ENCODE measurements at regions not wholly inside any gene's neighbourhood (a gene's known extent, or its start where the extent isn't known, plus 50 kb on each side); places are given as distances from the start of the nearest gene placed in this dataset.

DNA sequence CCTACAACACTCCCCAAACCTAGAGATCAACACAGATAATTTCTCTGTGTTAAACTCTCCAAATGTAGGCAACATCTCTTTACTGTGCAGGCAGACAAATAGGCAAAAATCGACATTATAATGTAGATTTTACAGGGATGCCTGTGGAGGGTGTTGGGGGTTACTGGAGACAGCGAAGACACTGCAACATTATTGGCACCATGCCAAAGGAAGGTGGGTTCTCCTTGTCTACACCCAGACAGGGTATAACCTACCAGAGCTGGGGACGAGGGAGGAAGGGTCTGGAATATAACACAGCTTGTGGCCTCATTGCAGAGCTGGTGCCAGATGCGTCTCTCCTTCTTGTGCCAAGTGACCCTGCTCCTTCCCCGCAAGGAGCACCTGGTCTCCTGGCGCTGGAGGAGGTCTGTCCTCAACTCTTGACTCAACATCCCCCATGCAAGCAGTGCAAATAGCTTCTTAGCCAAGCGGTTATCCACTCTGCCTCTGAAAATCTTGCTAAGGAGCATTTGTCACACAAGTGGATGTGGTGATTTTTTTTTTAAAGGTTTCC lies 404.0 kb downstream of the PRDM2 start:
- Histone ChIP-seq H3K4me2 (ENCODE audit: control insufficient read depth, extremely low read depth, insufficient read depth, low read depth, low read length) (no peak overlapping the region), H3K9ac (ENCODE audit: control insufficient read depth, extremely low read depth, insufficient read depth, low read length) (no peak overlapping the region), H3K9me3 (ENCODE audit: control insufficient read depth, low read depth, low read length) (no peaks in the 10 kb centered on the region), H2AFZ (ENCODE audit: control insufficient read depth, low read length) (no peak overlapping the region), H3K9me1 (ENCODE audit: control insufficient read depth, extremely low read depth, insufficient read depth, low read length) (no peaks in the 10 kb centered on the region), H3K79me2 (ENCODE audit: control insufficient read depth, insufficient read depth, low read length) (no peaks in the 10 kb centered on the region), H4K20me1 (ENCODE audit: control insufficient read depth, extremely low read depth, insufficient read depth, low read length) (no peaks in the 10 kb centered on the region), H3K4me1 (ENCODE audit: control insufficient read depth, extremely low read depth, insufficient read depth, low read length) (no peaks in the 10 kb centered on the region), H3K27ac (ENCODE audit: control insufficient read depth, insufficient read depth, low read length) (no peak overlapping the region), H3K27me3 (ENCODE audit: control insufficient read depth, extremely low read depth, insufficient read depth, low read length) (peaks cover 3% of the 10 kb centered on the region), H3K36me3 (ENCODE audit: control insufficient read depth in 2 of 2, extremely low read depth in 1 of 2, insufficient read depth in 2 of 2, low read length in 2 of 2) (no peaks in the 10 kb centered on the region), H3K4me3 (ENCODE audit: control insufficient read depth in 2 of 3, extremely low read depth in 1 of 3, insufficient read depth in 2 of 3, low read depth in 1 of 3, low read length in 3 of 3) (no peak overlapping the region)
- no peak for DNase-seq (ENCODE audit: low read depth, low spot score)
- dilution Hi-C loops (cut with MboI; ENCODE audit: extremely low pct_ligation_motif_present, low sequenced_read_pairs), result no loop called here
- no peak for FAIRE-seq
- no peak for TF ChIP-seq CTCF (optimal IDR thresholded peaks at IDR 0.05 in 1 of 3, IDR thresholded peaks at IDR 0.05 in 1 of 3, conservative IDR thresholded peaks at IDR 0.05 in 1 of 3; ENCODE audit: extremely low read depth in 1 of 3, insufficient read depth in 2 of 3, low read length in 3 of 3)
- TF ChIP-seq EZH2 (IDR thresholded peaks at IDR 0.05; ENCODE audit: low read length), result no peak

GRCh38 chr1:14106126-14106525 lies 406.1 kb downstream of the PRDM2 start:
- H3K27ac ChIP-seq (ENCODE audit: control insufficient read depth, insufficient read depth, low read length), result no peak overlapping the region
- no peaks in the 10 kb centered on the region for H3K9me3 ChIP-seq (ENCODE audit: control insufficient read depth, low read depth, low read length)
- no peaks in the 10 kb centered on the region for H3K9me1 ChIP-seq (ENCODE audit: control insufficient read depth, extremely low read depth, insufficient read depth, low read length)
- no peak for FAIRE-seq
- H3K4me3 ChIP-seq (ENCODE audit: control insufficient read depth in 2 of 3, extremely low read depth in 1 of 3, insufficient read depth in 2 of 3, low read depth in 1 of 3, low read length in 3 of 3), result no peak overlapping the region
- H3K36me3 ChIP-seq (ENCODE audit: control insufficient read depth in 2 of 2, extremely low read depth in 1 of 2, insufficient read depth in 2 of 2, low read length in 2 of 2), result no peaks in the 10 kb centered on the region
- no peaks in the 10 kb centered on the region for H3K4me1 ChIP-seq (ENCODE audit: control insufficient read depth, extremely low read depth, insufficient read depth, low read length)
- dilution Hi-C loops (cut with MboI; ENCODE audit: extremely low pct_ligation_motif_present, low sequenced_read_pairs), result no loop called here
- H3K9ac ChIP-seq (ENCODE audit: control insufficient read depth, extremely low read depth, insufficient read depth, low read length), result no peak overlapping the region
- DNase-seq (ENCODE audit: low read depth, low spot score), result no peak
- no peaks in the 10 kb centered on the region for H3K79me2 ChIP-seq (ENCODE audit: control insufficient read depth, insufficient read depth, low read length)
- no peak overlapping the region for H3K4me2 ChIP-seq (ENCODE audit: control insufficient read depth, extremely low read depth, insufficient read depth, low read depth, low read length)
- TF ChIP-seq CTCF (optimal IDR thresholded peaks at IDR 0.05 in 1 of 3, IDR thresholded peaks at IDR 0.05 in 1 of 3, conservative IDR thresholded peaks at IDR 0.05 in 1 of 3; ENCODE audit: extremely low read depth in 1 of 3, insufficient read depth in 2 of 3, low read length in 3 of 3) (no peak), EZH2 (IDR thresholded peaks at IDR 0.05; ENCODE audit: low read length) (no peak)
- H2AFZ ChIP-seq (ENCODE audit: control insufficient read depth, low read length), result no peak overlapping the region
- no peaks in the 10 kb centered on the region for H4K20me1 ChIP-seq (ENCODE audit: control insufficient read depth, extremely low read depth, insufficient read depth, low read length)
- H3K27me3 ChIP-seq (ENCODE audit: control insufficient read depth, extremely low read depth, insufficient read depth, low read length), result peaks cover 3% of the 10 kb centered on the region
